ENCODE measurements at regions not wholly inside any gene's neighbourhood (a gene's known extent, or its start where the extent isn't known, plus 50 kb on each side); places are given as distances from the start of the nearest gene placed in this dataset.

GRCh38 chr3:5448246-5448645 lies 260.7 kb downstream of the EDEM1 start:
- TF ChIP-seq CTCF (IDR thresholded peaks at IDR 0.05) (no peak), POLR2A (IDR thresholded peaks at IDR 0.05) (no peak), EP300 (IDR thresholded peaks at IDR 0.05) (no peak)
